ENCODE measurements at regions not wholly inside any gene's neighbourhood (a gene's known extent, or its start where the extent isn't known, plus 50 kb on each side); places are given as distances from the start of the nearest gene placed in this dataset.

DNA sequence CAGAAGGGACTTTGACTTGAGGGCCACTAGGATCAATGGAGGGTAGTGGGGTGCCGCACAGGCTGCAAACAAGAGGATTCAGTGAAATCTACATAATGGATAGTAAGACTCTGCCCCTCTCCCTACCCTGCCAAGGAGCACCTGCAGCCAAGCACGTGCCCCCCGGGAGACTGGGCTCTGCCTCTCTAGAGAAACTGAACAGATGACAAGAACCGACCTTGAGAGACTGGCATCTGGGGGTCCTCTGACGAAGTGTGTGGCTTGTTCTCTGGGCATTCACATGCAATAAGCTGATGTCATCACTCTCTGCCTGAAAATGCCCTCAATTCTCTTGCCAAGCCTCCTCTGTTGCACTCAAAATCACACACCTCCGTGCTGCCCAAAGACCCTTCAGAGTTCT is 132.3 kb downstream of the FAM43A start:
- TF ChIP-seq, protein P1, sequence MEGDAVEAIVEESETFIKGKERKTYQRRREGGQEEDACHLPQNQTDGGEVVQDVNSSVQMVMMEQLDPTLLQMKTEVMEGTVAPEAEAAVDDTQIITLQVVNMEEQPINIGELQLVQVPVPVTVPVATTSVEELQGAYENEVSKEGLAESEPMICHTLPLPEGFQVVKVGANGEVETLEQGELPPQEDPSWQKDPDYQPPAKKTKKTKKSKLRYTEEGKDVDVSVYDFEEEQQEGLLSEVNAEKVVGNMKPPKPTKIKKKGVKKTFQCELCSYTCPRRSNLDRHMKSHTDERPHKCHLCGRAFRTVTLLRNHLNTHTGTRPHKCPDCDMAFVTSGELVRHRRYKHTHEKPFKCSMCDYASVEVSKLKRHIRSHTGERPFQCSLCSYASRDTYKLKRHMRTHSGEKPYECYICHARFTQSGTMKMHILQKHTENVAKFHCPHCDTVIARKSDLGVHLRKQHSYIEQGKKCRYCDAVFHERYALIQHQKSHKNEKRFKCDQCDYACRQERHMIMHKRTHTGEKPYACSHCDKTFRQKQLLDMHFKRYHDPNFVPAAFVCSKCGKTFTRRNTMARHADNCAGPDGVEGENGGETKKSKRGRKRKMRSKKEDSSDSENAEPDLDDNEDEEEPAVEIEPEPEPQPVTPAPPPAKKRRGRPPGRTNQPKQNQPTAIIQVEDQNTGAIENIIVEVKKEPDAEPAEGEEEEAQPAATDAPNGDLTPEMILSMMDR (IDR thresholded peaks at IDR 0.05), result no peak
- TF ChIP-seq EP300 (IDR thresholded peaks at IDR 0.05; ENCODE audit: low read depth) (no peak), POLR2AphosphoS5 (IDR thresholded peaks at IDR 0.05) (no peak), POLR2A (IDR thresholded peaks at IDR 0.05) (no peak)

All from transverse colon (tissue), 4 donors.